ENCODE measurements at regions not wholly inside any gene's neighbourhood (a gene's known extent, or its start where the extent isn't known, plus 50 kb on each side); places are given as distances from the start of the nearest gene placed in this dataset.
"Not testable (repeated sequence)": the region's sequence is repeated elsewhere in the genome, so short reads cannot be mapped to it uniquely, and the experiment has no call there.

- no peak for DNase-seq (ENCODE audit: low read depth, low spot score)
These were observed 232.8 kb downstream of the TRIML1 start for GRCh38 chr4:188372058-188372457.

GRCh38 chr4:188372829-188373228 lies 233.6 kb downstream of the TRIML1 start:
- DNase-seq (ENCODE audit: low read depth, low spot score): no peak

GRCh38 chr4:188374871-188375270 lies 235.6 kb downstream of the TRIML1 start:
- DNase-seq (ENCODE audit: low read depth, low spot score): no peak

- no peak for DNase-seq (ENCODE audit: low read depth, low spot score)
These were observed 238.6 kb downstream of the TRIML1 start for GRCh38 chr4:188377816-188378215.

GRCh38 chr4:188383180-188383579 lies 243.9 kb downstream of the TRIML1 start:
- DNase-seq (ENCODE audit: low read depth, low spot score): no peak

GRCh38 chr4:188387179-188387791 lies 248.0 kb downstream of the TRIML1 start:
- no peak for DNase-seq (ENCODE audit: low read depth, low spot score)

- not testable (repeated sequence) for DNase-seq (ENCODE audit: low read depth, low spot score)
These were observed 252.1 kb downstream of the TRIML1 start for GRCh38 chr4:188391349-188391748.

GRCh38 chr4:188396037-188396436 lies 256.8 kb downstream of the TRIML1 start:
- no peak for DNase-seq (ENCODE audit: low read depth, low spot score)

GRCh38 chr4:188399834-188400233 lies 260.6 kb downstream of the TRIML1 start:
- DNase-seq (ENCODE audit: low read depth, low spot score): no peak

GRCh38 chr4:188400451-188400850 lies 261.2 kb downstream of the TRIML1 start:
- no peak for DNase-seq (ENCODE audit: low read depth, low spot score)

- no peak for DNase-seq (ENCODE audit: low read depth, low spot score)
These were observed 264.0 kb downstream of the TRIML1 start for GRCh38 chr4:188403272-188403671.

GRCh38 chr4:188405071-188405835 lies 266.0 kb downstream of the TRIML1 start:
- not testable (repeated sequence) for DNase-seq (ENCODE audit: low read depth, low spot score)

- no peak for DNase-seq (ENCODE audit: low read depth, low spot score)
These were observed 269.2 kb downstream of the TRIML1 start for GRCh38 chr4:188408244-188409030.

- no peak for DNase-seq (ENCODE audit: low read depth, low spot score)
These were observed 270.6 kb downstream of the TRIML1 start for GRCh38 chr4:188409851-188410250.

- DNase-seq (ENCODE audit: low read depth, low spot score): no peak
These were observed 272.6 kb downstream of the TRIML1 start for GRCh38 chr4:188411805-188412204.

- no peak for DNase-seq (ENCODE audit: low read depth, low spot score)
These were observed 273.3 kb downstream of the TRIML1 start for GRCh38 chr4:188412499-188412898.

- no peak for DNase-seq (ENCODE audit: low read depth, low spot score)
These were observed 275.2 kb downstream of the TRIML1 start for GRCh38 chr4:188414441-188414840.

GRCh38 chr4:188417181-188417580 lies 277.9 kb downstream of the TRIML1 start:
- no peak for DNase-seq (ENCODE audit: low read depth, low spot score)

GRCh38 chr4:188423039-188423438 lies 283.8 kb downstream of the TRIML1 start:
- no peak for DNase-seq (ENCODE audit: low read depth, low spot score)

GRCh38 chr4:188428935-188429334 lies 289.7 kb downstream of the TRIML1 start:
- DNase-seq (ENCODE audit: low read depth, low spot score): no peak

- DNase-seq (ENCODE audit: low read depth, low spot score): no peak
These were observed 290.7 kb downstream of the TRIML1 start for GRCh38 chr4:188429965-188430364.

- DNase-seq (ENCODE audit: low read depth, low spot score): no peak
These were observed 291.1 kb downstream of the TRIML1 start for GRCh38 chr4:188430384-188430783.
